ENCODE measurements at regions not wholly inside any gene's neighbourhood (a gene's known extent, or its start where the extent isn't known, plus 50 kb on each side); places are given as distances from the start of the nearest gene placed in this dataset.

DNA sequence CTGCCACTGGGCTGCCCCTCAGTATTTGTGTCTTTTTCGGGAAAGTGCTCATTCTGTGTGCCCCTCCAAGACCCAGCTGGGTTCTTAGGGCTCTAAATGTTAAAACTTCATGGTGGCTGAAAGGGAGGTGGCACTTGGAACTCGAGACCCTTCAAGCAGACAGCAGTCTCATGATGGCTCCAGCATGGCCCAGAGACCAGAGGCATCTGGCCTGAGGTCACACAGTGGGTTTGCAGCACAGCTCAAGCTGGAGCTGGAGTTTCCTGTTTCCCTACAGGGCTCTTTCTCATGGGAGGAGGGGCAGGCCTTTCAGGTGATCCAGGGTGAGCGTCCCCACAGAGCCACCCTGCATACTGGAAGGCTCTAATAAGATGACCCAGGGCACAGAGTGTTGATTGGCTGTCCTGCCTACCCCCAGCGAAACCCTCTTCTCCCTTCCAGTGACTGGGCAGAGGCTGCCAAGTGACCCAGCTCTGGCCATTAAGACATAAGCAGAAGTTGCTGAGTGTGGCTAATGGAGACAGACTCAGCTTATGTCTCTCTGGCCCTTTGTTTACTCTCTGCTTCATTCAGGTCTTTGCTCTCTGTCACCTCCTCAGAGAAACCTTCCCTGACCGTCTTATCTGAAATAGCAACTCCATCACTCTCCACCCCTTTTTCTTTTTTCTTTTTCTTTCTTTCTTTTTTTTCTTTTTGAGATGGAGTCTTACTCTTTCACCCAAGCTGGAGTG, 166.6 kb upstream of the SMAD3 start:
- Histone ChIP-seq H3K9ac (ENCODE audit: extremely low read depth, insufficient read length, low read length) (no peak overlapping the region), H2AFZ (ENCODE audit: low read length) (no peak overlapping the region), H3K79me1 (ENCODE audit: insufficient read depth, low read depth, low read length, poor library complexity, severe bottlenecking) (no peaks in the 10 kb centered on the region)

More for the DNA sequence above, 166.6 kb upstream of the SMAD3 start:
- no peaks in the 10 kb centered on the region for H3K79me2 ChIP-seq (ENCODE audit: insufficient read depth, low read length)
- peaks cover 2% of the 10 kb centered on the region; the same call in 1 of the 2 replicates for H3K4me1 ChIP-seq (ENCODE audit: insufficient read depth, low read length)
- H3T11ph ChIP-seq (ENCODE audit: low read length), result no peak overlapping the region
- WGBS (ENCODE audit: extremely low coverage, insufficient read length, low lambda C conversion rate), result no CpG with 5 or more reads among the region's 5 CpGs
- Mint-ChIP-seq H3K27ac (peak overlapping the region in 2 of 3 experiments; percentile 41 to 68; a peak in 2 of 7 replicates), H3K36me3 (ENCODE audit: insufficient read depth in 1 of 3, low read depth in 3 of 3) (no peaks in the 10 kb centered on the region), H3K4me3 (no peak overlapping the region; a peak in 1 of 5 replicates), H3K4me1 (peaks cover 12 to 18% of the 10 kb centered on the region in 2 experiments), H3K9me3 (peaks cover 4 to 7% of the 10 kb centered on the region in 2 experiments; a peak in 3 of 5 replicates), H3K27me3 (ENCODE audit: low read depth) (peaks cover 1% of the 10 kb centered on the region)
- no peaks in the 10 kb centered on the region for H4K20me1 ChIP-seq (ENCODE audit: control insufficient read depth, insufficient read depth, insufficient read length)
- H3K9me3 ChIP-seq (ENCODE audit: control insufficient read depth, low read depth, low read length), result no peaks in the 10 kb centered on the region
- H3K27me3 ChIP-seq (ENCODE audit: insufficient read depth, low read length), result no peaks in the 10 kb centered on the region; the same call in 1 of the 2 replicates
- H3K23me2 ChIP-seq (ENCODE audit: insufficient read length, low read depth, low read length, poor library complexity, severe bottlenecking), result no peaks in the 10 kb centered on the region
- no peak overlapping the region for H3K4ac ChIP-seq (ENCODE audit: low read depth, low read length)
- H3K56ac ChIP-seq (ENCODE audit: insufficient read length, low read depth, low read length), result no peak overlapping the region
- no peak for DNase-seq
- H2BK120ac ChIP-seq (ENCODE audit: low read depth, low read length, poor library complexity, severe bottlenecking), result no peak overlapping the region
- no peak overlapping the region for H2BK15ac ChIP-seq (ENCODE audit: low read depth, low read length)
- no peak overlapping the region for H4K91ac ChIP-seq (ENCODE audit: insufficient read length, low read depth, low read length)
- no peak overlapping the region for H4K8ac ChIP-seq (replicated peaks; ENCODE audit: insufficient read length, low read depth, low read length)
- H2AK5ac ChIP-seq (ENCODE audit: insufficient read length, low read length), result no peak overlapping the region
- no peak overlapping the region for H3K27ac ChIP-seq (ENCODE audit: insufficient read length, low read depth, low read length)
- H3K18ac ChIP-seq (ENCODE audit: insufficient read length, low read depth, low read length), result no peak overlapping the region
- no peak overlapping the region for H3K4me2 ChIP-seq (ENCODE audit: insufficient read depth, insufficient read length, low read length)
- TF ChIP-seq, protein P1, sequence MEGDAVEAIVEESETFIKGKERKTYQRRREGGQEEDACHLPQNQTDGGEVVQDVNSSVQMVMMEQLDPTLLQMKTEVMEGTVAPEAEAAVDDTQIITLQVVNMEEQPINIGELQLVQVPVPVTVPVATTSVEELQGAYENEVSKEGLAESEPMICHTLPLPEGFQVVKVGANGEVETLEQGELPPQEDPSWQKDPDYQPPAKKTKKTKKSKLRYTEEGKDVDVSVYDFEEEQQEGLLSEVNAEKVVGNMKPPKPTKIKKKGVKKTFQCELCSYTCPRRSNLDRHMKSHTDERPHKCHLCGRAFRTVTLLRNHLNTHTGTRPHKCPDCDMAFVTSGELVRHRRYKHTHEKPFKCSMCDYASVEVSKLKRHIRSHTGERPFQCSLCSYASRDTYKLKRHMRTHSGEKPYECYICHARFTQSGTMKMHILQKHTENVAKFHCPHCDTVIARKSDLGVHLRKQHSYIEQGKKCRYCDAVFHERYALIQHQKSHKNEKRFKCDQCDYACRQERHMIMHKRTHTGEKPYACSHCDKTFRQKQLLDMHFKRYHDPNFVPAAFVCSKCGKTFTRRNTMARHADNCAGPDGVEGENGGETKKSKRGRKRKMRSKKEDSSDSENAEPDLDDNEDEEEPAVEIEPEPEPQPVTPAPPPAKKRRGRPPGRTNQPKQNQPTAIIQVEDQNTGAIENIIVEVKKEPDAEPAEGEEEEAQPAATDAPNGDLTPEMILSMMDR (conservative IDR thresholded peaks at IDR 0.05), result no peak
- no peak overlapping the region for H3K14ac ChIP-seq (ENCODE audit: insufficient read depth, low read length)
- H3K23ac ChIP-seq (ENCODE audit: insufficient read length, low read depth, low read length), result no peak overlapping the region
- H4K5ac ChIP-seq (ENCODE audit: insufficient read length, low read depth, low read length), result no peak overlapping the region
- no peak overlapping the region for H2BK5ac ChIP-seq (ENCODE audit: insufficient read length, low read length)
- no peak overlapping the region for H2BK20ac ChIP-seq (ENCODE audit: low read depth, low read length, poor library complexity, severe bottlenecking)
- no peak overlapping the region for H2BK12ac ChIP-seq (ENCODE audit: insufficient read length, low read depth, low read length)

Data from H9 (cell line).